Astrocyte of the spinal cord (primary cell): ENCODE measurements at regions not wholly inside any gene's neighbourhood (a gene's known extent, or its start where the extent isn't known, plus 50 kb on each side); places are given as distances from the start of the nearest gene placed in this dataset.

Source experiments
- DNase-seq: peaks from one replicate; pipeline ENCODE4 v3.0.0; 2011; ENCODE audit warnings: low read depth, low spot score
- H3K4me3 ChIP-seq: 2 replicates; pipeline ENCODE4 v1.5.1; 2011; ENCODE audit warnings: low read depth, mild to moderate bottlenecking, low read length, moderate library complexity
- CTCF ChIP-seq: IDR thresholded peaks from 2 replicates; pipeline ENCODE4 v1.5.1; 2012; ENCODE audit warnings: low read depth, mild to moderate bottlenecking, low read length, inconsistent platforms
- in situ Hi-C: cut with HindIII; loops from 2 replicates; pipeline ENCODE4 v1.10.0; 2017; ENCODE audit warnings: low sequenced_read_pairs

GRCh38 chr3:102614021-102614569, 179.3 kb downstream of the ZPLD1 start:
- no peak for TF ChIP-seq CTCF
- no peak overlapping the region for H3K4me3 ChIP-seq
- DNase-seq: no peak
- in situ Hi-C loops: no loop called here

- no peak for TF ChIP-seq CTCF
- in situ Hi-C loops: no loop called here
- no peak overlapping the region for H3K4me3 ChIP-seq
- DNase-seq: no peak
These were observed 179.8 kb downstream of the ZPLD1 start for GRCh38 chr3:102614585-102614984.

- TF ChIP-seq CTCF: no peak
- H3K4me3 ChIP-seq: no peak overlapping the region
- in situ Hi-C loops: no loop called here
- no peak for DNase-seq
These were observed 182.6 kb downstream of the ZPLD1 start for GRCh38 chr3:102617381-102617780.

- DNase-seq: no peak
- no peak overlapping the region for H3K4me3 ChIP-seq
- in situ Hi-C loops: no loop called here
- TF ChIP-seq CTCF: no peak
These were observed 184.5 kb downstream of the ZPLD1 start for GRCh38 chr3:102619361-102619760.

GRCh38 chr3:102629943-102630342, 195.1 kb downstream of the ZPLD1 start:
- no peak for DNase-seq
- in situ Hi-C loops: no loop called here
- H3K4me3 ChIP-seq: no peak overlapping the region
- TF ChIP-seq CTCF: no peak

GRCh38 chr3:102630531-102630930, 195.7 kb downstream of the ZPLD1 start:
- in situ Hi-C loops: no loop called here
- H3K4me3 ChIP-seq: no peak overlapping the region
- DNase-seq: no peak
- TF ChIP-seq CTCF: no peak

DNA sequence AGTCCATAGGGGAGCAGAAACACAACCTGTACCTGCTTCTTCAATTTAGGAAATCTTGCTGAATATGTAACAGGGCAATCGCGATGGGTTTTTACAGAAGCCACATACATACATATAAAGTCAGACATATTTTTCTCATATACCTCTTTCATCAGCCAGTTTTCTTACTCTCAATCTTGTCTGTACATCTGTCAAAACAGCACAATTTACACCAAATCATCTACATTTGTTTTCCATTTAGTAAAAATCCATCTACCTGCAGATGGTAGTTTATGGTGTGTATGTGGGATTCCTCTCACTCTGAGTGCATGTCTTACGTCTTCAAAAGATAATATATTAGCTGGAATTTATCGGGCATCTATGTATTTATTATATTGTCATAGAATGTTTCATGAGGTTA, 208.7 kb downstream of the ZPLD1 start:
- no peak for DNase-seq
- no peak for TF ChIP-seq CTCF
- in situ Hi-C loops: no loop called here
- H3K4me3 ChIP-seq: no peak overlapping the region
